IMR-90 (cell line): ENCODE measurements at regions not wholly inside any gene's neighbourhood (a gene's known extent, or its start where the extent isn't known, plus 50 kb on each side); places are given as distances from the start of the nearest gene placed in this dataset.

Experiments used
- ATAC-seq: fragments of 200-7000 bp; cut with Tn5 transposase; 2 replicates; pipeline ENCODE4 v1.9.1; 2020; ENCODE audit warnings: low read depth, mild to moderate bottlenecking, moderate library complexity
- BruUV-seq: library from RNA; stranded (reverse); fragments of 400-500 nt; replicated peaks from 2 replicates; lab custom pipeline; 2021; lab: Mats Ljungman, UMichigan
- CTCF ChIA-PET: fragments of 300-600 bp; formaldehyde crosslinking; extraction: SDS; loops from one replicate; lab custom pipeline; 2021; ENCODE audit warnings: antibody characterized with exemption; lab: Yijun Ruan, JAX
- POLR2A ChIA-PET: fragments of 300-600 bp; sonication (Branson Sonifier 250); formaldehyde crosslinking; loops from one replicate; lab custom pipeline; 2022; ENCODE audit warnings: antibody characterized with exemption; ENCODE audit not compliant: unreplicated experiment; lab: Charles Lee
- DNase-seq: peaks from one replicate; pipeline ENCODE4 v3.0.0; 2013
- H2AFZ ChIP-seq: replicated peaks from 2 replicates; pipeline ENCODE3; 2013; ENCODE audit warnings: low read length, mild to moderate bottlenecking; ENCODE audit not compliant: poor library complexity
- H2AK5ac ChIP-seq: 2 replicates; pipeline ENCODE4 v1.6.1; 2013; ENCODE audit warnings: low read depth, low read length, inconsistent platforms
- H2AK9ac ChIP-seq: replicated peaks from 2 replicates; pipeline ENCODE3; 2013; ENCODE audit warnings: mild to moderate bottlenecking, low read depth, low read length, moderate library complexity; ENCODE audit not compliant: poor library complexity
- H2BK120ac ChIP-seq: 2 replicates; pipeline ENCODE4 v1.6.1; 2013; ENCODE audit warnings: low read depth, low read length, inconsistent platforms
- H2BK15ac ChIP-seq: 3 replicates; pipeline ENCODE4 v1.6.1; 2013; ENCODE audit warnings: low read depth, low read length, inconsistent platforms
- H2BK20ac ChIP-seq: 2 replicates; pipeline ENCODE4 v1.6.1; 2013; ENCODE audit warnings: low read depth, mild to moderate bottlenecking, inconsistent platforms, low read length, moderate library complexity
- H2BK5ac ChIP-seq: 2 replicates; pipeline ENCODE4 v1.6.1; 2013; ENCODE audit warnings: mild to moderate bottlenecking, low read depth, low read length, inconsistent platforms; ENCODE audit not compliant: poor library complexity, severe bottlenecking
- H3K14ac ChIP-seq: replicated peaks from 2 replicates; pipeline ENCODE4 v1.6.1; 2013; ENCODE audit warnings: low read depth, low read length, inconsistent platforms
- H3K18ac ChIP-seq: 2 replicates; pipeline ENCODE4 v1.6.1; 2013; ENCODE audit warnings: low read depth, low read length, control low read depth
- H3K23ac ChIP-seq: 2 replicates; pipeline ENCODE4 v1.6.1; 2013; ENCODE audit warnings: low read depth, low read length, inconsistent platforms
- H3K27ac ChIP-seq: 2 replicates; pipeline ENCODE4 v1.5.1; 2013; ENCODE audit warnings: mild to moderate bottlenecking, control low read depth, low read length; ENCODE audit not compliant: insufficient read depth
- H3K27me3 ChIP-seq: 2 replicates; pipeline ENCODE4 v1.6.1; 2013; ENCODE audit warnings: low read length; ENCODE audit not compliant: control insufficient read depth, insufficient read depth
- H3K36me3 ChIP-seq: 2 replicates; pipeline ENCODE4 v1.6.1; 2013; ENCODE audit warnings: low read length, mixed read lengths; ENCODE audit not compliant: control insufficient read depth, insufficient read depth
- H3K4ac ChIP-seq: 2 replicates; pipeline ENCODE4 v1.6.1; 2013; ENCODE audit warnings: low read depth, low read length, inconsistent platforms
- H3K4me1 ChIP-seq: 2 replicates; pipeline ENCODE4 v1.6.1; 2013; ENCODE audit warnings: low read length, mixed read lengths; ENCODE audit not compliant: control insufficient read depth, insufficient read depth
- H3K4me2 ChIP-seq: 2 replicates; pipeline ENCODE4 v1.6.1; 2013; ENCODE audit warnings: low read depth, mild to moderate bottlenecking, control low read depth, low read length, moderate library complexity
- H3K4me3 ChIP-seq: 2 replicates; pipeline ENCODE4 v1.5.1; 2013; ENCODE audit warnings: low read depth, mild to moderate bottlenecking, control low read depth, low read length, moderate library complexity; ENCODE audit not compliant: insufficient read depth
- H3K56ac ChIP-seq: 2 replicates; pipeline ENCODE4 v1.6.1; 2013; ENCODE audit warnings: low read length, inconsistent platforms; ENCODE audit not compliant: insufficient read depth; ENCODE audit errors: extremely low read depth
- H3K79me1 ChIP-seq, 2 experiments: 2 replicates each; pipeline ENCODE4 v1.6.1; 2013; ENCODE audit warnings: low read length in 2 of 2, inconsistent platforms in 1 of 2, low read depth in 1 of 2
- H3K9ac ChIP-seq: 2 replicates; pipeline ENCODE4 v1.6.1; 2013; ENCODE audit warnings: low read depth, low read length, control low read depth
- H3K9me1 ChIP-seq: 2 replicates; pipeline ENCODE4 v1.6.1; 2013; ENCODE audit warnings: low read length, inconsistent platforms; ENCODE audit not compliant: insufficient read depth
- H3K9me3 ChIP-seq: 2 replicates; pipeline ENCODE4 v1.6.1; 2013; ENCODE audit warnings: low read length; ENCODE audit not compliant: control insufficient read depth, insufficient read depth
- H4K20me1 ChIP-seq: 2 replicates; pipeline ENCODE4 v1.6.1; 2013; ENCODE audit warnings: low read length, inconsistent platforms; ENCODE audit not compliant: insufficient read depth
- H4K5ac ChIP-seq: 2 replicates; pipeline ENCODE4 v1.6.1; 2013; ENCODE audit warnings: mild to moderate bottlenecking, low read depth, low read length, control low read depth
- H4K8ac ChIP-seq, 2 experiments: 2 replicates each; pipeline ENCODE4 v1.6.1; 2013; ENCODE audit warnings: low read depth in 2 of 2, low read length in 2 of 2, control low read depth in 1 of 2, inconsistent platforms in 1 of 2
- H4K91ac ChIP-seq: 2 replicates; pipeline ENCODE4 v1.6.1; 2013; ENCODE audit warnings: low read depth, low read length, inconsistent platforms; ENCODE audit not compliant: insufficient read depth
- BHLHE40 ChIP-seq: fragments of 150-350 bp; IDR thresholded peaks from 2 replicates; pipeline ENCODE4 v1.6.1; 2016; ENCODE audit warnings: mild to moderate bottlenecking, low read depth, low read length
- CEBPB ChIP-seq: IDR thresholded peaks from 2 replicates; pipeline ENCODE4 v1.6.1; 2012; ENCODE audit warnings: low read depth, low read length, improper control_type of control experiment
- CHD1 ChIP-seq: IDR thresholded peaks from 2 replicates; pipeline ENCODE4 v1.6.1; 2012; ENCODE audit warnings: low read depth, low read length, improper control_type of control experiment
- CTCF ChIP-seq: conservative IDR thresholded peaks from 2 replicates; pipeline ENCODE4 v1.5.1; 2012; ENCODE audit warnings: mild to moderate bottlenecking, low read depth, low read length, improper control_type of control experiment
- ELK1 ChIP-seq: fragments of 150-350 bp; IDR thresholded peaks from 2 replicates; pipeline ENCODE4 v1.6.1; 2016; ENCODE audit warnings: low read depth, mild to moderate bottlenecking, low read length, moderate library complexity, borderline replicate concordance
- FOS ChIP-seq: fragments of 150-350 bp; IDR thresholded peaks from 2 replicates; pipeline ENCODE4 v1.6.1; 2016; ENCODE audit warnings: low read depth, low read length
- MAFK ChIP-seq: IDR thresholded peaks from 2 replicates; pipeline ENCODE4 v1.6.1; 2012; ENCODE audit warnings: low read depth, low read length, improper control_type of control experiment
- MAZ ChIP-seq: IDR thresholded peaks from 2 replicates; pipeline ENCODE4 v1.6.1; 2012; ENCODE audit warnings: low read depth, mild to moderate bottlenecking, low read length, improper control_type of control experiment, moderate library complexity, borderline replicate concordance
- MXI1 ChIP-seq: IDR thresholded peaks from 2 replicates; pipeline ENCODE4 v1.6.1; 2012; ENCODE audit warnings: low read depth, mild to moderate bottlenecking, low read length, moderate library complexity, borderline replicate concordance
- NFE2L2 ChIP-seq: fragments of 150-350 bp; IDR thresholded peaks from 2 replicates; pipeline ENCODE4 v1.6.1; 2016; ENCODE audit warnings: low read depth, mild to moderate bottlenecking, low read length
- POLR2A ChIP-seq: IDR thresholded peaks from 2 replicates; pipeline ENCODE4 v1.6.1; 2012; ENCODE audit warnings: mild to moderate bottlenecking, low read depth, low read length
- RAD21 ChIP-seq: IDR thresholded peaks from 2 replicates; pipeline ENCODE4 v1.6.1; 2012; ENCODE audit warnings: low read length, improper control_type of control experiment
- RCOR1 ChIP-seq: IDR thresholded peaks from 2 replicates; pipeline ENCODE4 v1.6.1; 2012; ENCODE audit warnings: mild to moderate bottlenecking, low read length, improper control_type of control experiment; ENCODE audit not compliant: insufficient replicate concordance
- RFX5 ChIP-seq: IDR thresholded peaks from 2 replicates; pipeline ENCODE4 v1.8.0; 2012; ENCODE audit warnings: low read depth, mild to moderate bottlenecking, low read length, moderate library complexity
- SMC3 ChIP-seq: fragments of 150-350 bp; IDR thresholded peaks from 2 replicates; pipeline ENCODE4 v1.6.1; 2016; ENCODE audit warnings: low read depth, mild to moderate bottlenecking, antibody characterized with exemption, low read length, moderate library complexity
- WGBS, 2 experiments: methylation state at CpG; one replicate each; pipeline versions ENCODE4 v1.1.5 to v1.1.7; 2013; ENCODE audit warnings: missing lambda C conversion rate in 2 of 2; ENCODE audit not compliant: insufficient read length in 1 of 2; ENCODE audit errors: extremely low coverage in 2 of 2; 5-methylcytosine and 5-hydroxymethylcytosine counted together
- dilution Hi-C: fragments of 300-500 bp; cut with HindIII; formaldehyde crosslinking; loops from one replicate; pipeline ENCODE4 v1.14.3; 2018; ENCODE audit warnings: low sequenced_read_pairs; ENCODE audit not compliant: unreplicated experiment
- in situ Hi-C: fragments of 300-500 bp; cut with MboI; formaldehyde crosslinking; loops from 3 replicates; pipeline ENCODE4 v1.14.3; 2019; ENCODE audit warnings: low sequenced_read_pairs, inconsistent platforms, mixed read lengths
- intact Hi-C: fragments of 100-400 bp; cut with micrococcal nuclease; formaldehyde crosslinking; loops from 2 replicates; pipeline ENCODE4 v1.10.0; 2022

GRCh38 chr15:39299486-39300267, 281.2 kb upstream of the THBS1 start:
- no peaks in the 10 kb centered on the region for H3K27me3 ChIP-seq
- DNase-seq: peak; percentile 71
- H3K4ac ChIP-seq: peak overlapping the region; percentile 98
- intact Hi-C loops: loop anchor here (5.0 to 10.0 kb wide), 4 partner anchors 67 to 592 kb away; no protein-coding TSS in a partner anchor
- H3K27ac ChIP-seq: peak overlapping the region; percentile 83
- no peaks in the 10 kb centered on the region for H3K36me3 ChIP-seq
- H2AK9ac ChIP-seq: peak overlapping the region; percentile 7
- peak overlapping the region; percentile 92 for H3K23ac ChIP-seq
- no CpG with 5 or more reads among the region's 1 CpG for WGBS, 2 experiments
- peaks cover 20% of the 10 kb centered on the region for H3K4me1 ChIP-seq
- H3K18ac ChIP-seq: peak overlapping the region; percentile 96
- H2BK15ac ChIP-seq: peak overlapping the region; percentile 99
- BruUV-seq: no TSS peak
- in situ Hi-C loops: loop anchor here (5.0 to 25.0 kb wide), 4 partner anchors 127 to 587 kb away; no protein-coding TSS in a partner anchor
- peaks cover 0 to 12% of the 10 kb centered on the region in 2 experiments; a peak in 1 of 4 replicates for H3K79me1 ChIP-seq
- no peaks in the 10 kb centered on the region for H4K20me1 ChIP-seq
- dilution Hi-C loops: no loop called here
- no peaks in the 10 kb centered on the region for H3K9me3 ChIP-seq
- peak overlapping the region; percentile 99 for H2BK20ac ChIP-seq
- peak overlapping the region; percentile 89 for H4K5ac ChIP-seq
- peak overlapping the region; percentile 72 to 95 for H4K8ac ChIP-seq
- H3K9me1 ChIP-seq: peaks cover 12% of the 10 kb centered on the region
- no peak overlapping the region for H3K4me2 ChIP-seq
- H3K4me3 ChIP-seq: no peak overlapping the region
- peak overlapping the region; percentile 97 for H4K91ac ChIP-seq
- H2AK5ac ChIP-seq: peak overlapping the region; percentile 100
- H2AFZ ChIP-seq: peak overlapping the region; percentile 77
- peak overlapping the region; percentile 98 for H2BK120ac ChIP-seq
- ATAC-seq: no peak
- H2BK5ac ChIP-seq: peak overlapping the region; percentile 98
- peak overlapping the region; percentile 98 for H3K14ac ChIP-seq
- POLR2A ChIA-PET: no interaction called here
- CTCF ChIA-PET: interaction anchor here (1.2 kb wide), 1 partner anchor 280 kb away, joined by 3 read pairs; no protein-coding TSS in a partner anchor
- peak overlapping the region; percentile 21; the same call in 1 of the 2 replicates for H3K9ac ChIP-seq
- peak overlapping the region; percentile 76; the same call in 1 of the 2 replicates for H3K56ac ChIP-seq
- TF ChIP-seq NFE2L2 (no peak), FOS (no peak), RAD21 (no peak), ELK1 (no peak), SMC3 (no peak), CEBPB (no peak), RFX5 (no peak), POLR2A (no peak), MXI1 (no peak), BHLHE40 (no peak), RCOR1 (no peak), MAFK (no peak), MAZ (no peak), CTCF (no peak), CHD1 (no peak)
